ENCODE measurements at regions not wholly inside any gene's neighbourhood (a gene's known extent, or its start where the extent isn't known, plus 50 kb on each side); places are given as distances from the start of the nearest gene placed in this dataset.

DNA sequence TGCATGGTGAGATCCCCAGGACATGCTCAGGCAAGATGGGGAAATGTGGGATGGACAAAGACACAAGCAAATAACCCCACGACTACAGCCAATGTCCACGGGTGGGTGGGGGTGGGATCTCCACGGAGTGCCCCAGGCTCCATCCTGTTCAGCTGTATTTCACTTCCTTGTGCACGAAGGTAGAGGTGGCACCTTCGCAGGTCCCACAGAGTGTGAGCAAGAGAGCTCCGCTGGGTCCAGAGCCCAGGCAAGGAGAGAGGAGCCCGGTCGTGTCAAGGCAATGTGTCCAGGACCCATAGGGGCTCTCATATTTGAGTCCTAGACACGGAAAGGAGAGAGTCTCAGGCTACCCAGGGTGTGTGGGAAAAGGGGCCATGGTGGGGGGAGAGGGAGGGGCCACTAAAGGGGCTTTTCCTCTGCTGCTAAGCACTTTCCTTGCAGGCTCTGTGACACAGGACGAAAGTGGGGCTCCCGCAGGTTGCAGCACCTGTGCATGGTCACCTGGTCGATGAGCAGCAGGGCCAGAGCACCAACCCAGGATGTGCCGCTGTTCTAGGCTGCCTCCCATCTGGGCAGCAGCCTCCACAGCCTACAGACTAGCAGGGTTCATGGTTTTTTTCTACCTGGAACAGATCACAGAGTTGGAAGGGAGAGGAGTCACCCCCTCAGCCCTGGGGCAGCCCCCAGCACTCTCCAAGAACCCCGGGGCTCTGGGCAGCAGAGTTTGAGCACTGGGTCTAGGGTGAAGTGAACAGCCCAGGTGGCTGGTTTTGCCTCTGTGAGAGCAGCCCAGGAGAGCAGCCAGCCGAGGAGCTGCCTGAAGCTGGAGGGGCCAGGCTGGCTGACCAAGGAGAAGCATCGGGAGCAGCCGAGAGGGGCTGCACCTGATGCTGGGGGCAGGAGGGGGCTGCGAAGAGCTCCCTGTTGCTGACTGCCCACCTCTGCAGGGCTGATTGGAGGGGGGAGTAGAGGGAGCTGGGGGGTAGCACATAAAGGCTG lies 100.7 kb upstream of the MVB12B start:
- no peak for DNase-seq

GRCh38 chr9:126226991-126227936 lies 99.4 kb upstream of the MVB12B start:
- DNase-seq, result no peak

DNA sequence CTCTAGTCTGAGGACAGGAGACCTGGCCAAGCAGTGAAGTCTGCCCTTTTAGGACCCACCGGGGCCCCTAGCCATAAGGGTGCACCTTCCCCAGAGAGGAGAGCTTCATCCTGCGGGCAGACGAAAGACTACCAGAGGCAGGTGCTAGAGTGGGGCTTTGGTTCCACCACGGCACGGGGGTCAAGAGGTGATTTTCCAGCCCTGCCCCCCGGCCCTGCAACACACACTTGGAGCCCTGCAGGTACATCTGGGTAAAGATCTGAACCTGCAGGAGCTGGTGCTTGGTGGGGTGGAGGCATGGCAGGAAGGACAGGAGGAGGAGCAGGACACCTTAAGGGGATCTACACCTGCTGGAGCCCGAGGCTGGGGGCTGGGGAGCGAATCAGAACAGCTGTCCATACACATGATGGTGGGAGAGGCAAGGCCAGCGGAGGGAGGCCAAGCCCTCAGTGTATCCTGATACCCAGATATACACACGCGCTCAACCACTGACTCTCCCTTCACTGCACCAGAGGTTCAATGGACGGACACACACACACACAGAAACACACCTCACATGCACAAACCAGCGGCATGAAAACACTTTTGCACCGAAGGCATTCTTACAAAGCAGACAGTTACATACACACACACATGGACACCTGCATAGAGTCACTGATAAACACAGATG lies 98.4 kb upstream of the MVB12B start:
- DNase-seq, result no peak

GRCh38 chr9:126228781-126229444 lies 97.7 kb upstream of the MVB12B start:
- DNase-seq, result peak; percentile 39

GRCh38 chr9:126229501-126229900 lies 97.1 kb upstream of the MVB12B start:
- no peak for DNase-seq

DNA sequence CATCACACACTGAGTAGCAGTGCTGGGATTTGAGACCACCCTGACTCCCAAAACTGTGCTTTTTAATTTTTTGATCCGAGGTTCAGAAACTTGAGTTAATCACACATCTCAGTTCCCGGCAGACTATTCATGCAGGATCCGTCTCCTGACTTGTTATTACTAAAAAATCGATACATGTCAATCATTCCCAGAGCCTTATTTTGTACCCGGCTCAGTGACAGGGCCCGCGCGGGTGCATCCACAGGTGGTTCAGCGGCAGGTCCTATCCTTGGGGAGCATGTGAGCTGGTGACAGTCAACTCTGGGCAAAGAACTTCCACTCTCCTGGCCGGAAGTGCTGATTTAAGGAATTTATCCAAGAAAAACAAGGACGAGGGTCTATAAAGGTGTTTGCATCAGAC lies 95.9 kb upstream of the MVB12B start:
- DNase-seq, result no peak

DNA sequence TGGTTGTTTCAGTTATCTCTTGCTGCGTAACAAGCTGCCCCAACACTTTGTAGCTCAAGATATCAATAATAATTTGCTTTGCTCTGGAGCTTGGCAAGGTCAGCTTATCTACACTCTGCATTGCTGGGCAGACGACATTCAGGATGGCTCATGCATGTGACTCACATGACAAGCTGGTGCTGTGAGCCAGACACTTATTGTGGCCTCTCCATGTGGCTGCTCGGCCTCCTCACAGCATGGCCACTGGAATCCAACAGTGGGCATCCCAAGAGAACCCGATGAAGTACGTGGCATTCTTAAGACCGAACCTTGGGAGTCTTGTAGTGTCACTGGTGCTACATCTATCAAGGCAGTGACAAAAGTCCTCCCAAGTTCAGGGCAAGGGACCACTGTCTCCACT lies 94.2 kb upstream of the MVB12B start:
- DNase-seq, result no peak

- no peak for DNase-seq
These were observed 93.5 kb upstream of the MVB12B start for GRCh38 chr9:126233175-126233574.

GRCh38 chr9:126233913-126234525 lies 92.6 kb upstream of the MVB12B start:
- DNase-seq, result no peak

- DNase-seq, result no peak
These were observed 91.8 kb upstream of the MVB12B start for GRCh38 chr9:126234681-126235335.

GRCh38 chr9:126235336-126236243 lies 91.0 kb upstream of the MVB12B start:
- DNase-seq, result no peak

DNA sequence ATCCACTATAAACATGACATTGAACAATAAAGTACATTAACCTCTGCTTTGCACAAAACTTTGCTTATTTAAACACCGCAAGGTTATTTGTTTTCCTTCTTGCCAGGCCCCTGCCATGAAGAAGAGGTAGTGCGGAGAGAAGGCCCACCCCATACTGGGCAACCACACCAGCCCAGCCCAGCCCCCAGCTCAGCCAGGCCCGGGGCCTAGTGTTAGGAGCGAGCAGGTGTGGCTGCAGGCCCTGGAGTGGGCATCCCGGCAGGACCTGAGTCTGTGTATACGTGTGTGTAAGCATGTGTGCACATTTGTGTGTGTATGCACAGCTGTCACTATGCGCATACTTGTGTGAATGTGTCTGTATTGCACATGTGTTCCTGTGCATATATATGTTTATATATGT lies 90.4 kb upstream of the MVB12B start:
- DNase-seq, result no peak

GRCh38 chr9:126238415-126238814 lies 88.2 kb upstream of the MVB12B start:
- no peak for DNase-seq

- no peak for DNase-seq
These were observed 87.1 kb upstream of the MVB12B start for GRCh38 chr9:126239515-126239914.

GRCh38 chr9:126240835-126241234 lies 85.8 kb upstream of the MVB12B start:
- no peak for DNase-seq

DNA sequence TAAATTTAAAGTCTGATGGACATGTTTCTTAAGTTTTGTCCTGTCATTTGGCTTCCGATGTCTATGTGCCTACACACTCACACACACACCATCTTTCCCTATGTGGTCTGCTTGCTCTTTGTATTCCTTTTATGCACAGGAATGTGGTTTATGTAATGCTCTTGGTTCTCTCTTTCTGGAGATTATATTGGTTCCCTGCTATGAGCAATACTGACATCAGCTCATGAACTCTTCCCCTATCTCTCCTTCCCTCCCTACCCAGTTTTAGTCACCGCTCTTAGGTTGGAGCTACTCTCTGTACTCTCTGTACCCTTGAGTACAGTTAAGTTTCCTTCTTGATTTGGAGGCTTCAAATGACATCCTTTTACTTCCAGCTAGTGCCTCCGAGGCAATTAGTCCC lies 77.9 kb upstream of the MVB12B start:
- DNase-seq, result peak; percentile 72

GRCh38 chr9:126261584-126262356 lies 64.9 kb upstream of the MVB12B start:
- no peak for DNase-seq

DNA sequence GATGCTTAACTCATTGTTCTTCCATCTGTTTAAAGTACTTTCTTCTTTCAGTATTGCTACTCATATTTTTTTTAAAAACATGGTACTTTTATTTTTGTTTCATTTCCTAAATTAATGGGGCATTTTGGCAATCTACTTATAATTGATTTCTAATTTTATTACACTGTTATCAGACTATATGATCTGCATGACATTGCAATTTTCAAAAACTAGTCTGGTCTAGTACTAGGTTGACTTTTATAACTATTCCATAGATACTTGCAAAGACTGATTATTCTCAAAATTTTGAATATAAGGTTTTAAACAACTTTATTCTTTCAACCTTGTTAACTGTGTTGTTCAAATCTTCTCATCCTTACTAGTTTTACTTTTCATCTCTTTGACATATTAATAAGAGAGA lies 63.9 kb upstream of the MVB12B start:
- DNase-seq, result no peak

DNA sequence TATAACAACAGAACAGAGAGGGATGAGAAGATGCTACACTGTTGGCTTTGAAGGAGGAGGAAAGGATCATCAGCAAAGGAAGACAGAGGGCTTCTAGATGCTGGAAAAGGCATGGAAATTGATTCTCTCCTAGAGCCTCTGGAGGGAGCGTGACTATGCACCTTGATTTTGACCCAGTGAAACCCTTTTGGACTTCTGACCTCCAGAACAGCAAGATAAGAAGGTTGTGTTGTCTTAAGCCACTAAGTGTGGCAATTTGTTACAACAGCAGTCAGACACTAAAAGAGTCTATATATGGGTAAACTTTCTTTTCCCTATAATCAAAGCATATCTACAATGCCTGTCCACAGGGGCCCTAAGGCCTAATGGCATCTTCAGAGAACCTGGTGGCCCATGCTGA lies 56.1 kb upstream of the MVB12B start:
- DNase-seq, result no peak

All from kidney glomerular epithelial cell (primary cell).